Nephron (organoid): ENCODE measurements at regions not wholly inside any gene's neighbourhood (a gene's known extent, or its start where the extent isn't known, plus 50 kb on each side); places are given as distances from the start of the nearest gene placed in this dataset.
"Not testable (repeated sequence)": the region's sequence is repeated elsewhere in the genome, so short reads cannot be mapped to it uniquely, and the experiment has no call there.

Source experiments
- H3K27ac Mint-ChIP-seq, 3 experiments: 2 replicates each; pipeline ENCODE4 v1.8.0; 2020; ENCODE audit warnings: mixed read lengths in 3 of 3, mild to moderate bottlenecking in 2 of 3, moderate library complexity in 1 of 3
- H3K27me3 Mint-ChIP-seq: 2 replicates; pipeline ENCODE4 v1.8.0; 2021; ENCODE audit warnings: low read depth, mild to moderate bottlenecking, moderate library complexity, mixed read lengths
- H3K36me3 Mint-ChIP-seq: 2 replicates; pipeline ENCODE4 v1.8.0; 2020; ENCODE audit warnings: low read depth, mixed read lengths
- H3K4me1 Mint-ChIP-seq: 2 replicates; pipeline ENCODE4 v1.8.0; 2020; ENCODE audit warnings: mixed read lengths
- H3K4me3 Mint-ChIP-seq, 3 experiments: 2 replicates each; pipeline ENCODE4 v1.8.0; 2020; ENCODE audit warnings: mild to moderate bottlenecking in 3 of 3, mixed read lengths in 3 of 3, moderate library complexity in 2 of 3
- H3K9me3 Mint-ChIP-seq: 2 replicates; pipeline ENCODE4 v1.8.0; 2020; ENCODE audit warnings: mixed read lengths
- TF ChIP-seq, protein P1 (sequence below), 3 experiments: fragments of 200-600 bp; sonication (generic); IDR thresholded peaks; one replicate each; pipeline ENCODE4 v1.5.0; 2021; ENCODE audit warnings: antibody characterized with exemption in 3 of 3; ENCODE audit not compliant: unreplicated experiment in 3 of 3

DNA sequence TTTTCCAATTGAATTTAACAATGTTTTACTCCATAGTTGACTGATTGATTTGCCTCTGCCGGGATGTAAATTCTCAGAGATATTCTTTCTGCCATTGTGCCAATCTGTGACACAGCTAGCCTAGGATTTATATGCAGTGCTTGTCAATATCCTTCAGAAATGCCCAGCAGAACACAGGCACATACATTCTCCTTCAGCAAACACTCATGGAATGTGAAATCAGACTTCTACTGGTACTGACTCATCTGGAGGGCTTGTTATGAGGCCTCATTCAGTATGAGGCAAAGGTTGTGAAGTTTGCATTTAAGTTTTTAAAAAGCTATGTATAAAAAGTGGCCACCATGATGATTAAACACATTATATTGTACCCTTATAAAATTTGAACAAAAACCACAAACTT is 158.4 kb downstream of the POTEC start:
- H3K27me3 Mint-ChIP-seq, H3K36me3 Mint-ChIP-seq, H3K27ac Mint-ChIP-seq: not testable (repeated sequence)

DNA sequence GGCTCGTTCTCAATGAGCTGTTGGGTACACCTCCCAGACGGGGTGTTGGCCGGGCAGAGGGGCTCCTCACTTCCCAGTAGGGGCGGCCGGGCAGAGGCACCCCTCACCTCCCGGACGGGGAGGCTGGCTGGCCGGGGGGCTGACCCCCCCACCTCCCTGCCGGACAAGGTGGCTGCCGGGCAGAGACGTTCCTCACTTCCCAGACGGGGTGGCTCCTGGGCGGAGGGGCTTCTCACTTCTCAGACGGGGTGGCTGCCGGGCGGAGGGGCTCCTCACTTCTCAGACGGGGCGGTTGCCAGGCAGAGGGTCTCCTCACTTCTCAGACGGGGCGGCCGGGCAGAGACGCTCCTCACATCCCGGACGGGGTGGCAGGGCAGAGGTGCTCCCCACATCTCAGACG is 160.7 kb downstream of the POTEC start:
- not testable (repeated sequence) for H3K4me3 Mint-ChIP-seq, H3K27ac Mint-ChIP-seq, H3K27me3 Mint-ChIP-seq, H3K9me3 Mint-ChIP-seq, H3K36me3 Mint-ChIP-seq, H3K4me1 Mint-ChIP-seq

More for the DNA sequence above, 158.4 kb downstream of the POTEC start:
- not testable (repeated sequence) for H3K4me3 Mint-ChIP-seq, H3K9me3 Mint-ChIP-seq, H3K4me1 Mint-ChIP-seq

DNA sequence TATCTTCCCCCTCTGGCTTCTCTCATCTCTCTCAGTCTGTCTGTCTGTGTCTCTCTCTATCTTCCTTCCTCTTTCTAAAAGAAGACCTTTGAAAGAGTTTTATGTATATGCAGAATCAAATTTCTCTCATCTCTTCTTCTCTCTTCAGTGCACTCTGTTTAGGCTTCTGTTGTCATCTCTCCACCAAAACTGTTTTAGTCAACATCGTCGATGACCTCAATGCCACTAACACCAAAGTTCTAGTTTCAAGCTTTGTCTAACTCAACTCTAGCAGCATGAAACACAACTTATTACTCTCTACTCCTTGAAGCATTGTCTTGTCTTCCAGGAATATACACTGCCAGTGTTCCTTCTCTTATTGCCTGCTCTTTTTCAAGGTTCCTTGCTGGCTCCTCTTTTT is 163.9 kb downstream of the POTEC start:
- H3K9me3 Mint-ChIP-seq = peaks cover 13% of the 10 kb centered on the region

DNA sequence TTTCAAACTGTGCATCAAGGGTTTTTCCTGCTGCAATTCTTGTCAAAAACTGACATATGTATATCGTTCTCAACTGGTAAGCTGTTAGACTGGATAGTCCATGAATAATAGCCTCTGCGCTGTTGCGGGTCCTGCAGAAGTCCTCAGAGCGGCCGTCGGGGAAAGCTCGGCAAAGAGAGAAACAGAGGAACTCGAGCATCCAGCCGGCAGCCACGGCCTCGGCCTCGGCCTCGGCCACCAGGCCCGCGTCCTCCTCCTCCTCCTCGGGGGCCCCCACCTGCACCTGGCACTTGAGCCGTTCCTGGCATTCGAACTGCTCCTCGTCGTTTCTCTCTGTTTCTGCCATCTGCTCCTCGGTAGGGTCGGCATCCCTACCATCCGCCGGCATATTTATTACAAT is 165.0 kb downstream of the POTEC start:
- H3K4me1 Mint-ChIP-seq, H3K4me3 Mint-ChIP-seq, H3K27me3 Mint-ChIP-seq, H3K36me3 Mint-ChIP-seq, H3K27ac Mint-ChIP-seq: not testable (repeated sequence)
- peaks cover 13% of the 10 kb centered on the region for H3K9me3 Mint-ChIP-seq

More for the DNA sequence above, 163.9 kb downstream of the POTEC start:
- H3K27me3 Mint-ChIP-seq, H3K4me1 Mint-ChIP-seq, H3K27ac Mint-ChIP-seq, H3K4me3 Mint-ChIP-seq, H3K36me3 Mint-ChIP-seq: not testable (repeated sequence)

DNA sequence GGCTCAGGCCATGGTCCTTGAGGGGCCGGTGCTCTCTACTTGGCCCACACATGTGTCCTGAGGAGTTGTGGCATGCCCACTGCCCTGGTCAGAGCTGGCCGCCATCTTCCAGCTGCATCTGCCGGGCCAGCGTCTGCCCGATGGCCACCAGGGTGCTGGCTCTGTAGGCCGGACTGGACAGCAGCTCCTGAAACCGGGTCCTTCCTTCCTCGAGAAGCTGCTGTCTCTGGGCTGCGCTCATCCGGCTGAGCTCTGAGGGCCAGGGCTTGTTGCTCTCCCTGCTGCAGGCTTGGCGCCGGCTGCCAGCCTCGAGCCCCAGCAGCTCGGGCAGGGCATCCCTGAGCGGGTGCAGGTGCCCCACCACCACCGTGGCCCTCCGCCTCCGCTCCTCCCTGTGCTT is 182.1 kb downstream of the POTEC start:
- H3K27me3 Mint-ChIP-seq, H3K36me3 Mint-ChIP-seq, H3K27ac Mint-ChIP-seq, H3K4me1 Mint-ChIP-seq, H3K4me3 Mint-ChIP-seq: not testable (repeated sequence)
- peaks cover 17% of the 10 kb centered on the region for H3K9me3 Mint-ChIP-seq

DNA sequence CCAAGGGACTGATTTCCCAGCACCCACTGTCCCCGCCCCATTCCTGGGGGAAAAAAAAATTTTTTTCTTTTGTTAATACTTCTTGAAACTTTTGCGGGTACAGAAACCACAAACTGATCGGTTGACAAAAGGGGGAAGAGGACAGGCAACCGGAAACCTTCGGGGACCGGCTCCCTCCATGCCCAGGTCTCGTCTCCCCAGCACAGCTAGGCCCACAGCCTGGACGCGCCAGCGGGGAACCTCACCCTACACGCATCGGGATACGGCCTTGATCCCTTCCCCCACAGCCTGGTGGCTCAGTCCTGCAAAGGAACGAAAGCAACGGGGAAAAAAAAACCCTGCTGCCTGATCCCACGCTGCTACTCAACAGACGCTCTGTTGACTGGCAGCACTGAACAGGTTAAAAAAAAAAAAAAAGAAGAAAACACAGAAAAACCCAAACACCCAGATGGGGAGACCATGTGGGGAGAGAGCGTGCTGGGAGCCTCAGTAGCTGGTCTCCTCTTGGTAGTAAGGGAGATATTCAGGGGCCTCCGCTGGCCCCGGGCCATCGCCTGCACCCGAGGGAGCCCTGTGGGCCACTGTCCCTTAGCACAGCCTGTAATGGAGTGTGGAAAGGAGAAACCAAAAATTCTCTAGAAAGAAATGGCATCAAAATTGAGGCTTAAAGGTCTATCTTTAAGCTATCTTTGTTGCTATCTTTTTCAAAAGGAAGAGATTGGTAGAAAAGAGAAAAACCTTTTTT is 185.7 kb downstream of the POTEC start:
- H3K4me1 Mint-ChIP-seq, H3K27ac Mint-ChIP-seq, H3K27me3 Mint-ChIP-seq, H3K36me3 Mint-ChIP-seq, H3K4me3 Mint-ChIP-seq: not testable (repeated sequence)
- H3K9me3 Mint-ChIP-seq = peaks cover 20% of the 10 kb centered on the region

DNA sequence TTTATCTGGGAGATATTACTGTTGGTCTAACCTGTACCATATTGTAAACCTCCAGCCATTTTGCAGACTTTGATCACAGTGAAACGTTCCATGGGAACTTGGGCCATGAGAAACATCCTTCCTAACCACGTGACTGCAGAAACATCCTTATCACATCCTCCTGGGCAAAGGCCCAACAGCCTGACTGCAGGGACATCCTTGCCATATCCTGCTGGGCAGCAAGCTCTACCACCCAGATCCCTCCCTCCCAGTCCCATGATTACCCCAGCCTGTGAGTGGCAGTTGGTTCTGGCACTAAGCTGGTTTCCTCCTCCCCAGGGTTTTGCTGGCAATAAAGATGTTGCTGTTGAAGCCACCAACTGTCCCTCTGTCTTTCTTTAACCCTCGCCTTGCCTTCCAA is 201.2 kb downstream of the POTEC start:
- H3K27ac Mint-ChIP-seq, H3K36me3 Mint-ChIP-seq, H3K27me3 Mint-ChIP-seq, H3K4me3 Mint-ChIP-seq, H3K4me1 Mint-ChIP-seq: not testable (repeated sequence)
- peaks cover 26% of the 10 kb centered on the region for H3K9me3 Mint-ChIP-seq

DNA sequence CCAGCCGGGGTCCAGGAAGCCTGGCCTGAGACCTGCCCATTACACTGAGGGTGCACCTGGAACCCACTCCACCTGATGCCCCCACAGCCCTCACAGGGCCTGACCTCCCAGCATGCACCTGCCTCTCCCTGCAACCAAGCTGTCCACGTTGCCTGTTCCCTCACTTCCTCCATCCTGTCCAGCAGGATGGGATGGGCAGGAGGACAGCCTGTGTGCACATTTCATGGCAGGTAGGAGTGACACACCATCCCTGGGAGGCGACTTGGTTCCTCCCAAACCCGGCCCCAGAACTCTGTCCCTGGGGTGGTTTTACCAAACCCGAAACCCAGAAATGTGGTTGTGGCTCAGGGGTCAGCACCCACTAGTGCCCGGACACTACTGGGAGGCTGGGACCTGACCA is 203.8 kb upstream of the ZNF519 start:
- H3K4me3 Mint-ChIP-seq, H3K4me1 Mint-ChIP-seq, H3K27me3 Mint-ChIP-seq, H3K36me3 Mint-ChIP-seq, H3K27ac Mint-ChIP-seq: not testable (repeated sequence)
- H3K9me3 Mint-ChIP-seq = peaks cover 36% of the 10 kb centered on the region

DNA sequence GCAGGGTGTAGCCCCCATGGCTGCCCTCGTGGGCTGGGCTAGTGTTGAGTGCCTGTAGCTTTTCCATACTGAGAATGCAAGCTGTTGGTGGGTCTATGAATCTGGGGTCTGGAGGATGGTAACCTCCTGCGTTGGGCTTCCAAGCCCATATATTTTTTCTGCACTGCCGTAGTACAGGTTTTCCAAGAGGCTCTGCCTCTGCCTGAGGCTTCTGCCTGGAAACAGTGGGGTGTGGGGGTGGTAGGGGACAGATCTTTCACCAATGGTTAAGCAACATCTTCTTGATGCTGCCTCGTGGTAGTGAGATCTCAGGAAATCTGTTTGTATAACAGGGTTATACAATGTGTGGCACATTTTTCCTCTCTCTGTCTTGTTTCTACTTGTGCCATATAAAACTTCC is 189.0 kb upstream of the ZNF519 start:
- H3K36me3 Mint-ChIP-seq, H3K27ac Mint-ChIP-seq, H3K27me3 Mint-ChIP-seq, H3K4me3 Mint-ChIP-seq, H3K4me1 Mint-ChIP-seq: not testable (repeated sequence)
- peaks cover 62% of the 10 kb centered on the region for H3K9me3 Mint-ChIP-seq

DNA sequence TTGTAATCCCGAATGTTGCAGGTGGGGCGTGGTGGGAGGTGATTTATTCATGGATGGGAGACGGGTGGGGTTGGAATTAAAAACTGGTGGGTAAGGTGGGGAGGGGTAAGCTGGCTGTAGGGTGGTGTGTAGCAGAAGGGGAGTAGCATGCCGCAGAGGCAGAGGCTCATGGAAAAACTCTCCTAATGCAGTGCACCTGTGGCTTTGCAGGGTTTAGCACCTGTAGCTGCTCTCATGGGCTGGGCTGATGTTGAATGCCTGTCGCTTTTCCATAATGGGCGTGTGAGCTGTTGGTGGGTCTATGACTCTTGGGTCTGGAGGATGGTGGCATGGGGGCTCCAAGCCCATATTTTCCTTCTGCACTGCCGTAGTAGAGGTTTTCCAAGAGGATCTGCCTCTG is 169.0 kb upstream of the ZNF519 start:
- not testable (repeated sequence) for H3K27me3 Mint-ChIP-seq, H3K4me3 Mint-ChIP-seq, H3K36me3 Mint-ChIP-seq, H3K4me1 Mint-ChIP-seq, H3K27ac Mint-ChIP-seq
- peaks cover 37% of the 10 kb centered on the region for H3K9me3 Mint-ChIP-seq

DNA sequence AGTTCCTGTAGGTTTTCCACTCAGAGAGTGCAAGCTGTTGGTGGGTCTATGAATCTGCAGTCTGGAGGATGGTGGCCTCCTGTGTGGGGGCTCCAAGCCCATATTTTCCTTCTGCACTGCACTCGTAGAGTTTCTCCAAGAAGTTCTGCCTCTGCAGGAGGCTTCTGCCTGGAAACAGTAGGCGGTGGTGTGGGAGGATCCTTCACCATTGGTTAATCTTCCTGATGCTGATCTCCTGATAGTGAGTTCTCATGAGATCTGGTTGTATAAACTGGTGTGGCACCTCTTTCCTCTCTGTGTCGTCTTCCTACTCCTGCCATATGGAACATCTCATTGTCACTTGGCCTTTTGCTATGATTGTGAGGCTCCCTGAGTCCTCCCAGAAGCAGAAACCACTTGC is 162.8 kb upstream of the ZNF519 start:
- peaks cover 19% of the 10 kb centered on the region for H3K9me3 Mint-ChIP-seq
- H3K4me3 Mint-ChIP-seq, H3K4me1 Mint-ChIP-seq, H3K27ac Mint-ChIP-seq, H3K36me3 Mint-ChIP-seq, H3K27me3 Mint-ChIP-seq: not testable (repeated sequence)

DNA sequence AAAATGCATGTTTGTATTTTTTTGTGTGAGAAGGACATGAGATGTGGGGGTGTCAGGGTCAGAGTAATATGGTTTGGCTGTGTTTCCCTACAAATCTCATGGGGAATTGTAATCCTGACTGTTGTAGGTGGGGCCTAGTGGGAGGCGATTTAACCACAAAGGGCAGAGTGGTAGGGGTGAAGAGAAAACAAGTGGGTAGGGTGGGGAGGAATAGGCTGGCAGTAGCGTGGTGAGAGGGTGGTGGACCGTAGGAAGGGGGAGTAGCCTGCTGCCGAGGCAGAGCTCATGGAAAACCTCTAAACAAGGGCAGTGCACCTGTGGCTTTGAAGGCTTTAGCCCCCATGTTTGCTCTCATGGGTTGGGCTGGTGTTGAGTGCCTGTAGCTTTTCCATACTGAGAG is 152.8 kb upstream of the ZNF519 start:
- TF ChIP-seq, protein P1, sequence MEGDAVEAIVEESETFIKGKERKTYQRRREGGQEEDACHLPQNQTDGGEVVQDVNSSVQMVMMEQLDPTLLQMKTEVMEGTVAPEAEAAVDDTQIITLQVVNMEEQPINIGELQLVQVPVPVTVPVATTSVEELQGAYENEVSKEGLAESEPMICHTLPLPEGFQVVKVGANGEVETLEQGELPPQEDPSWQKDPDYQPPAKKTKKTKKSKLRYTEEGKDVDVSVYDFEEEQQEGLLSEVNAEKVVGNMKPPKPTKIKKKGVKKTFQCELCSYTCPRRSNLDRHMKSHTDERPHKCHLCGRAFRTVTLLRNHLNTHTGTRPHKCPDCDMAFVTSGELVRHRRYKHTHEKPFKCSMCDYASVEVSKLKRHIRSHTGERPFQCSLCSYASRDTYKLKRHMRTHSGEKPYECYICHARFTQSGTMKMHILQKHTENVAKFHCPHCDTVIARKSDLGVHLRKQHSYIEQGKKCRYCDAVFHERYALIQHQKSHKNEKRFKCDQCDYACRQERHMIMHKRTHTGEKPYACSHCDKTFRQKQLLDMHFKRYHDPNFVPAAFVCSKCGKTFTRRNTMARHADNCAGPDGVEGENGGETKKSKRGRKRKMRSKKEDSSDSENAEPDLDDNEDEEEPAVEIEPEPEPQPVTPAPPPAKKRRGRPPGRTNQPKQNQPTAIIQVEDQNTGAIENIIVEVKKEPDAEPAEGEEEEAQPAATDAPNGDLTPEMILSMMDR (IDR thresholded peaks at IDR 0.05; ENCODE audit: unreplicated experiment in 3 of 3) = no peak
- Mint-ChIP-seq H3K9me3 (peaks cover 25% of the 10 kb centered on the region), H3K4me3 (no peak overlapping the region), H3K27me3 (no peaks in the 10 kb centered on the region), H3K36me3 (no peaks in the 10 kb centered on the region), H3K27ac (no peak overlapping the region), H3K4me1 (no peaks in the 10 kb centered on the region)

DNA sequence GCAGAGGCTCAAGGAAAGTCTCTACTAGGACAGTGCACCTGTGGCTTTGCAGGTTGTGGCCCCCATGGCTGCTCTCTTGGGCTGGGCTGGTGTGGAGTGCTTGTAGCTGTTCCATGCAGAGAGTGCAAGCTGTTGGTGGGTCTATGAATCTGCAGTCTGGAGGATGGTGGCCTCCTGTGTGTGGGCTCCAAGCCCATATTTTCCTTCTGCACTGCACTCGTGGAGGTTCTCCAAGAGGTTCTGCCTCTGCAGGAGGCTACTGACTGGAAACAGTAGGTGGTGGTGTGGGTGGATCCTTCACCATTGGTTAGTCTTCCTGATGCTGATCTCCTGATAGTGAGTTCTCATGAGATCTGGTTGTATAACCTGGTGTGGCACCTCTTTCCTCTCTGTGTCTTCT is 143.2 kb upstream of the ZNF519 start:
- H3K4me3 Mint-ChIP-seq, H3K36me3 Mint-ChIP-seq, H3K4me1 Mint-ChIP-seq, H3K27ac Mint-ChIP-seq, H3K27me3 Mint-ChIP-seq: not testable (repeated sequence)
- peaks cover 58% of the 10 kb centered on the region for H3K9me3 Mint-ChIP-seq

DNA sequence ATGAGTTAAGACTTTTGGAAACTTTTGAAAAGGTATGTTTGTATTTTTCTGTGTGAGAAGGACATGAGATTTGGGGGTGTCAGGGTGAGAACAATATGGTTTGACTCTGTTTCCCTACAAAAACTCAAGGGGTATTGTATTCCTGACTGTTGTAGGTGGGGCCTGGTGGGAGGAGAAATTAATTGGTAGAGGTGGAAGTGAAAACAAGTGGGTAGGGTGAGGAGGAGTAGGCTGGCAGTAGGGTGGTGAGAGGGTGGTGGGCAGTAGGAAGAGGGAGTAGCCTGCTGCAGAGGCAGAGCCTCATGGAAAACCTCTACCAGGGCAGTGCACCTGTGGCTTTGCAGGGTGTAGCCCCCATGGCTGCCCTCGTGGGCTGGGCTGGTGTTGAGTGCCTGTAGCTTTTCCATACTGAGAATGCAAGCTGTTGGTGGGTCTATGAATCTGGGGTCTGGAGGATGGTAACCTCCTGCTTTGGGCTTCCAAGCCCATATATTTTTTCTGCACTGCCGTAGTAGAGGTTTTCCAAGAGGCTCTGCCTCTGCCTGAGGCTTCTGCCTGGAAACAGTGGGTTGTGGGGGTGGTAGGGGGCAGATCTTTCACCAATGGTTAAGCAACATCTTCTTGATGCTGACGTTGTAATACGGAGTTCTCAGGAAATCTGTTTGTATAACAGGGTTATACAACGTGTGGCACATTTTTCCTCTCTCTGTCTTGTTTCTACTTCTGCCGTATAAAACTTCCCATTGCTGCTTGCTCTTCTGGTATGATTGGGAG is 133.6 kb upstream of the ZNF519 start:
- not testable (repeated sequence) for H3K27ac Mint-ChIP-seq, H3K36me3 Mint-ChIP-seq, H3K4me3 Mint-ChIP-seq, H3K4me1 Mint-ChIP-seq, H3K27me3 Mint-ChIP-seq
- H3K9me3 Mint-ChIP-seq = peaks cover 68% of the 10 kb centered on the region
